NCI-H1694 treated with DMSO at 0.1 percent for 48 hours (cell line): ENCODE measurements at regions not wholly inside any gene's neighbourhood (a gene's known extent, or its start where the extent isn't known, plus 50 kb on each side); places are given as distances from the start of the nearest gene placed in this dataset.

ENCODE experiments used
- DNase-seq: peaks from one replicate; lab custom pipeline; 2025; lab: John Stamatoyannopoulos, UW

DNA sequence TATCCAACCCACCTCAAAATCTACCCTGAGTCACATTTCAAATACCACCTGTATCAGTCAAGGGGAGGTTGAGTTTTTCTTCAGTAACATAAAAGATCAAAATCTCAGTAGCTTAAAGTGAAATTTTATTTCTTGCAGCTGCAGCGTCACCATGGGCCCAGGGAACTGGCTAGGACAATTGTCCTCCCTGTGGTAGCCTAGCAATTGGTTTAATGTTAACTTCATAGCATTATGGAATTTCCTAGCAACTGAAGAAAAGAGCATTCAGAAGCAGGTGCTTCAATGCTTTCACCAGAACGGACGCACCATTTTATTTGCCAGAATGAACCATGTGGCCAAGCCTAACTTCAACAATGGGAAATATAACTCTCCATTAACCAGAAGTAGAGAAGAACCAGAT lies 359.3 kb upstream of the TSHZ3 start:
- no peak for DNase-seq

DNA sequence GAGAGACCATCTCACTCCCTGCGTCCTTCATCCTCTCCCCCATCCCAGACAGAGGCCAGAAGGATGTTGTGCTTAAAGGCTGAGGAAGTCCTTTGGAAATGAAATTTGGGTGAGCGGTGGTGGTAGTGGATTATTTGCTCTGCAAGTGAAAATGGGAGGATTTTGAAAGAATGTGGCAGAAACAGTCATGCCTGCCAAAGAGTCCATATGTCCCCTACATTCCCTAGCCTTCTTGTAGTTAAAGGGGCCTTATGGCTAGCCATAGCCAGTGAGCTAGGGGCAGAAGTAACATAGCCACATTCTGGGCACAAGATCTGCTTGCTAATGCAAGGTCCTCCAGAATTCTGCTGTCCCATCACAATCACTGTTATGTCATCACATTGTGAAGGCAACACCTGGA lies 360.2 kb upstream of the TSHZ3 start:
- no peak for DNase-seq

- no peak for DNase-seq
Measured at GRCh38 chr19:31715249-31715945, 366.2 kb upstream of the TSHZ3 start.

- DNase-seq = no peak
Measured at GRCh38 chr19:31716826-31717225, 367.6 kb upstream of the TSHZ3 start.

- DNase-seq = no peak
Measured at GRCh38 chr19:31717269-31717923, 368.2 kb upstream of the TSHZ3 start.

- no peak for DNase-seq
Measured at GRCh38 chr19:31718032-31718431, 368.8 kb upstream of the TSHZ3 start.

GRCh38 chr19:31718898-31719297 lies 369.7 kb upstream of the TSHZ3 start:
- no peak for DNase-seq

DNA sequence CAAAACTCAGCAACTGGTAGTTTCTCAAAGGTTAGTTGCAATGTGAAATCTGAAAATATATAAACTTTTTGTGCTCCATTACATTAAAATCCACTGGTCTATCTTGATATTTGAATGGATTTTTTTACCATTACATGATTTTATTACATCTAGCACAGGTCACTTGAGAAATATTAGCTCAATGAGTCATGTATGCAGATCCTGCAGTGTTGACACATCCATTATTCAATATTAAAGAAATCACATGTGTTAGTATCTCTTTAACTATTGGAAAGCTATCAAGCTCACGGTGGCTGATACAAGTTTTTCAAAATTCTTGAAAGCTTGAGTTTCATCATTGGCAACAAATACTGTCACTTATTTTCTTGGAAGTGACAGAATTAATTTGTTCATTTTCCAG lies 373.9 kb upstream of the TSHZ3 start:
- no peak for DNase-seq

DNA sequence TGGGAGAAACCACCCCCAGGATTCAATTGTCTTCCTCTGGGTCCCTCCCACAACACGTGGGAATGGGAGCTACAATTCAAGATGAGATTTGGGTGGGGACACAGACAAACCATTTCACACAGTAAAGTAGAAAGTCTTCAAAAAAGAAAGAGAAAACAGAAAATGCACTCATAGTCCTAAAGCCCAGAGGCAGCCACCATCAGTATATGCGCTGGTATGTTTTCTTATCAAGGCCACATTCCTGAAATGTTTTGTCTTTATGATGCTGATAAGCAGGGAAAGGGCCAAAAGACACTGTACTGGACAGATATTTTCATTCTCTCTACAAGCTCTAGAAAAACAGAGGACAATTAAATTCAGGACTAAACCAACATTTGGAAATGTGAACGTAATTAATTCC lies 375.8 kb upstream of the TSHZ3 start:
- no peak for DNase-seq

GRCh38 chr19:31727536-31727935 lies 378.3 kb upstream of the TSHZ3 start:
- no peak for DNase-seq

GRCh38 chr19:31730270-31730669 lies 381.0 kb upstream of the TSHZ3 start:
- no peak for DNase-seq

- DNase-seq = no peak
Measured at GRCh38 chr19:31733591-31733990, 384.4 kb upstream of the TSHZ3 start.

DNA sequence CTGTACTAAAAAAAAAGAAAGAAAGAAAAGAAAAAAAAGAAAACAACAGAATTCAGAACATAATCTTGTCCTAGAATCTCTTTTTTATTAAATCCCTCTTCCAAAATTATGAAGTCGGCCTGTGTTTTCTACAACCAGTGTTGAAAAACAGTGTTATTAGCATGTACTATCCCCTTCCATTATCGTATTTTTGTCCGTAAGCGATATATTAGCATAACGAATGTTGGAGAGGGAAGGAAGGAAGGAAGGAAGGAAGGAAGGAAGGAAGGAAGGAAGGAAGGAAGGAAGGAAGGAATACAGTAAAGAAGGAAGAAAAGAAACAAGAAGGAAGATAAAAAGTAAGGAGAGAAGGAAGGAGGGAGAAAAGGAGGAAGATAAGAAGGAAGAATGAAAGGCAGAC lies 393.0 kb upstream of the TSHZ3 start:
- DNase-seq = no peak

DNA sequence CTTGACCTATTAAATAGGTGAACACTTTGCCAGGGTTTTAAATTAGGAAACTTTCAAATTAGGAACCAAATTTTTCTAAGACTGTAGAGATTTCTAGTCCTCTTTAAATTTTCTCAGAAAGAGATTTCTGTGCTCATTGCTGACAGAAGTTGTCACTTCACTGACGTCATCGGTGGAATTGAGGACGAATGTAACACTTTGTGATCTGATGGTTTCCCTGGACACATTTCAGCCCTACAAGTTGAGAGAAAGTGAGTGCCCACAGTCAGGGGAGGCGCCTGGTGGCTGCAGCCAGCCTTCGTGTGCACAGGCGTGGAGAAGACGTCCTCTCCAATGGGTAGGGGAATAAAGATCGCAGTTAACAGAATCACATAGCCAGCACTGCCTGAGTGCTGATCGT lies 396.5 kb upstream of the TSHZ3 start:
- DNase-seq = no peak

DNA sequence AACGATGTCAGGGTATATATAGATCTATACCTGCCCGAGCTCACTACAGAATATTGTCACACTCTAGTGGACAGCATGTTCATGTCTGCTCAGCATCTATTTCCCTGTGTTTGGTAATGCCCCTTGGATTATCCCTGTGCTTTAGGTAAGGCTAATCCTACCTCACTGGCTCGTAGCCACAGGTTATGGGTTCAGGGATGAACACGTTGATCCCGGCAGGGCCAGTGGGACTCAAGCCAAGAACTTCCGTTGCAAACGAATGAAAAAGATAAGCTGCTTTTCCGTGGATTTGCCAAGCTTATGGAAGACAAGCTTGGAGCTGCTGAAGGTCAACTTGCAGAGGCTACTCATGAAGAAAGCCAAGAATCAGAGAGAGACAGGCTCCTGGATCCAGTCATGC lies 400.0 kb upstream of the TSHZ3 start:
- DNase-seq = no peak

DNA sequence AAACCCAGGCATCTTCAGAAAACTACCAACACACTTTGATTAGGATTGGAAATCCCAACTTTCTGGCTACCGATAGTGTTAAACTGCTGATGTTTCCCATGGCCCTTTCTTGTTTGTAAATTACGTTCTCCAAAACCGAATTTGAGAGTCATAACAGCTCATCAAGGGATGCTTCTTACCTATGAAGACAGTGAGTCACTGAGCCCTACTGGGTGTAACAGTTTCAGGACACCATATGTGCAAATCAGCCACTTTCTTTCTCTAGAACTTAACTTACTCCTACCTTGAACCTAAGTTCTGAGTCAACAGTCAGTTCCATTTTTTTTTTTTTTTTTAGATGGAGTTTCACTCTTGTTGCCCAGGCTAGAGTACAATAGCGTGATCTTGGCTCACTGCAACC lies 410.1 kb upstream of the TSHZ3 start:
- no peak for DNase-seq

DNA sequence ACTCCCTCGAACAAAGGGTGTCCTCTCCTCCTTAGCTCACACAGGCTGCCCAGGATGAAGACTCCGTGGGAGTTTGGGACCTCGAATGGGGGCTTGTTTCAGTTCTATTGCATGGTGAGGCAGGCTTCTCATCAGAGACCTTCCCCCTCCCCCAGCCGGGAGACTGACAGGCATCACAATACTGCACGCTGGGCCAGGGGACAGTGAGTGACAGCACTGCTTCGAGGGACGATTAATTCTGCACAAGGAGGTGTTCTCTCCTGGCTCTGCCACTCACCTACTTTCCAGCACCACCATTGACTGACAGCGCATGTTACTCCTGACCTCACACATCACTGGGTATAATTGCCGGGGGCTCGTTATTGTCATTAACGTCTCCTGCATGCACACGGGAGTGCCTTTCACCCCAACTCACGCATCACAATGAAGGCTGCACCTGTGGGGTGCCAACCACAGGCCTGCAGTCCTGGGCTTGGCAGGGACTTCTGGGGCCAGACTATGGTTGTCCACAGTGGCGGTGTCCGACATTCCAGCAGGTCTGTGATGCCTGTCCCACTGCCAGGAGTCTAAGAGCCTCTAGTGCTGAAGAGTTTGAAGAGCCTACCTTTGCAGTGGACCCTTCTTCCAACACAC lies 412.2 kb upstream of the TSHZ3 start:
- DNase-seq = no peak

- DNase-seq = no peak
Measured at GRCh38 chr19:31770223-31770622, 421.0 kb upstream of the TSHZ3 start.

GRCh38 chr19:31772915-31773314 lies 423.7 kb upstream of the TSHZ3 start:
- no peak for DNase-seq

- DNase-seq = no peak
Measured at GRCh38 chr19:31781542-31781941, 432.3 kb upstream of the TSHZ3 start.

DNA sequence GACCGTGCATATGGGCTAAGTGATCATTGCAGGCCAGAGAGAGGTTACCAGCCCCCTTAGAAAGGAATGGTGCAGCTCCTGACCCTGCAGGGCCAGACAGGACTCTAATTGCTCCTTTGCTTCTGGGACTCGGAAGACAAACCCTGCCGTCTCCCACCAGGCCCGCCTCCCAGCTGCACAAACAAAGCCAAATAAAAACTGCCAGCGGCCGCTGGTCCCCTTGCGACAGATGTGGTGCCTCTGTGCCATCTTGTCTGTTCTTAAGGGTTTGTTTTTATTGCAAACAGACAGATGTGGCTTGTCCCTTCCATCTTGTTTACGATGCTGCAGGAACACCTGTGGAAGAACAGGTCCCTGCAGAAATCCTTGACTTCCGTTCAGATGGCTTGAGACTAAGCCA lies 434.4 kb upstream of the TSHZ3 start:
- no peak for DNase-seq

DNA sequence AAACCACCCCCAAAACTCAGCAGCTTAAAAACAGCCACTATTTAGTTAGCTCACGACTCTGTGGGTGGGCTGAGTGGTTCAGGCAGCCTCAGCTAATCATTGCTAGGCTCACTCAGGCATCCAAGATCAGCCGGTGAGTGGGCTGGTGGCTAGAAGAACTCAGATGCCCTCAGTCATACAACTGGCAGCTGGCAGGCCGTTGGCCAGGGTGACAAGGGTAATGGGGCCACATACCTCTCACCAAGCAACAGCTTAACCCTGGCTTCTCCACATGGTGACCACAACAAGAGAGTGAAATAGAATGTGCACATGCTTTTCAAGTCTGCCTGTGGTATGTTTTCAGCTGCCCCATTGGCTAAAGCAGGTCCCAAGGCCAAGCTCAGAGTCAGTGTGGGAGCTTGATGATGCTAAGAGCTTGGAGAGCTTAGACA lies 435.4 kb upstream of the TSHZ3 start:
- no peak for DNase-seq

- DNase-seq = no peak
Measured at GRCh38 chr19:31801611-31802010, 452.4 kb upstream of the TSHZ3 start.
